ENCODE measurements at regions not wholly inside any gene's neighbourhood (a gene's known extent, or its start where the extent isn't known, plus 50 kb on each side); places are given as distances from the start of the nearest gene placed in this dataset.

DNA sequence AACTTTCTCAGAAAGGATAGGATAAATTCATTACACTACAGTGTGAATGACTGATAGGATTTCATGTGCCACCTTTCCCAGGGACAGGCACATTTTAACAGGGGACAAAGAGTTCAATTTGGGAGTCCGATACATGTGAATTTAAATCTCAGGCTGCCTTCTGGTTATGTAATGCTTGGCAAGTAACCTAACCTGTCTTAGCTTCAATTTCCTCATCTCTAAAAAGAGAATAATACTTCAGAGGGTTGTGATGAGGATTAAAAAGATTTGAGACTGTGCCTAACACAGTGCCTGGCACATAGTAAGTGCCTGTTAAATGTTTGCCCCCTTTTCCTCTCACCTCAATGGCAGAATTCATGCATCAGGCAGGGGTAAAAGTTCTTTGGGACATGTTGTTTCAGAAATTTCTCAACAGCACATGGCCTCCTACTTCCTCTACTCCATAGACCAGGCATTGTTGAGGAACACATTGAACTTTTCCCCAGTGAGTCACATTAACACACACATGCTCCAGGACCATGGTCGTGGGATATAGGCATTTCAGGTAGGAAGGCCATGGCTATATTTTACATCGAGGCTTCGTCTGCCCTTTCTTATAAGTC lies 94.6 kb upstream of the EGFLAM start:
- TF ChIP-seq POLR2AphosphoS5 (IDR thresholded peaks at IDR 0.05; ENCODE audit: low read depth) (no peak), CREB1 (CRISPR knock-in tag; IDR thresholded peaks at IDR 0.05; ENCODE audit: low read depth) (no peak), EZH2phosphoT487 (IDR thresholded peaks at IDR 0.05; ENCODE audit: unreplicated experiment) (no peak)
- TF ChIP-seq, protein P1, sequence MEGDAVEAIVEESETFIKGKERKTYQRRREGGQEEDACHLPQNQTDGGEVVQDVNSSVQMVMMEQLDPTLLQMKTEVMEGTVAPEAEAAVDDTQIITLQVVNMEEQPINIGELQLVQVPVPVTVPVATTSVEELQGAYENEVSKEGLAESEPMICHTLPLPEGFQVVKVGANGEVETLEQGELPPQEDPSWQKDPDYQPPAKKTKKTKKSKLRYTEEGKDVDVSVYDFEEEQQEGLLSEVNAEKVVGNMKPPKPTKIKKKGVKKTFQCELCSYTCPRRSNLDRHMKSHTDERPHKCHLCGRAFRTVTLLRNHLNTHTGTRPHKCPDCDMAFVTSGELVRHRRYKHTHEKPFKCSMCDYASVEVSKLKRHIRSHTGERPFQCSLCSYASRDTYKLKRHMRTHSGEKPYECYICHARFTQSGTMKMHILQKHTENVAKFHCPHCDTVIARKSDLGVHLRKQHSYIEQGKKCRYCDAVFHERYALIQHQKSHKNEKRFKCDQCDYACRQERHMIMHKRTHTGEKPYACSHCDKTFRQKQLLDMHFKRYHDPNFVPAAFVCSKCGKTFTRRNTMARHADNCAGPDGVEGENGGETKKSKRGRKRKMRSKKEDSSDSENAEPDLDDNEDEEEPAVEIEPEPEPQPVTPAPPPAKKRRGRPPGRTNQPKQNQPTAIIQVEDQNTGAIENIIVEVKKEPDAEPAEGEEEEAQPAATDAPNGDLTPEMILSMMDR (conservative IDR thresholded peaks at IDR 0.05; ENCODE audit: low read depth in 2 of 2) = no peak
